MCF 10A (cell line): ENCODE measurements at regions not wholly inside any gene's neighbourhood (a gene's known extent, or its start where the extent isn't known, plus 50 kb on each side); places are given as distances from the start of the nearest gene placed in this dataset.

ENCODE experiments used
- BruUV-seq: library from RNA; stranded (reverse); fragments of 400-500 nt; replicated peaks from 2 replicates; lab custom pipeline; 2021; lab: Mats Ljungman, UMichigan
- CTCF ChIA-PET: fragments of 300-600 bp; sonication (Branson Sonifier 250); formaldehyde crosslinking; extraction: SDS; loops from one replicate; lab custom pipeline; 2021; ENCODE audit warnings: antibody characterized with exemption, inconsistent platforms; lab: Yijun Ruan, JAX
- POLR2A ChIA-PET: fragments of 300-600, 350-650 bp; sonication (Branson Sonifier 250); formaldehyde crosslinking; extraction: SDS; loops from one replicate; lab custom pipeline; 2020; ENCODE audit warnings: antibody characterized with exemption, inconsistent platforms; lab: Yijun Ruan, JAX
- DNase-seq: peaks from one replicate; pipeline ENCODE4 v3.0.0-alpha.2; 2018; ENCODE audit not compliant: unreplicated experiment
- H3K27ac Mint-ChIP-seq: one replicate; pipeline ENCODE4 v1.8.0; 2022; ENCODE audit warnings: mild to moderate bottlenecking, low read depth, mixed read lengths; ENCODE audit not compliant: unreplicated experiment
- H3K27me3 Mint-ChIP-seq: one replicate; pipeline ENCODE4 v1.8.0; 2022; ENCODE audit warnings: mixed read lengths; ENCODE audit not compliant: insufficient read depth, unreplicated experiment
- H3K36me3 Mint-ChIP-seq: one replicate; pipeline ENCODE4 v1.8.0; 2022; ENCODE audit warnings: mild to moderate bottlenecking, moderate library complexity, mixed read lengths; ENCODE audit not compliant: insufficient read depth, unreplicated experiment
- H3K4me1 Mint-ChIP-seq: one replicate; pipeline ENCODE4 v1.8.0; 2022; ENCODE audit warnings: mixed read lengths; ENCODE audit not compliant: insufficient read depth, unreplicated experiment
- H3K4me3 Mint-ChIP-seq: one replicate; pipeline ENCODE4 v1.8.0; 2022; ENCODE audit warnings: mild to moderate bottlenecking, moderate library complexity, mixed read lengths; ENCODE audit not compliant: unreplicated experiment
- H3K9me3 Mint-ChIP-seq: one replicate; pipeline ENCODE4 v1.8.0; 2022; ENCODE audit warnings: mixed read lengths; ENCODE audit not compliant: unreplicated experiment
- intact Hi-C: fragments of 100-400 bp; cut with micrococcal nuclease; formaldehyde crosslinking; loops from 2 replicates; pipeline ENCODE4 v1.14.1; 2022
- TF ChIP-seq, protein P1 (sequence below): fragments of 200-600 bp; IDR thresholded peaks from one replicate; pipeline ENCODE4 v1.8.0; 2022; ENCODE audit warnings: antibody characterized with exemption, mild to moderate bottlenecking; ENCODE audit not compliant: unreplicated experiment

DNA sequence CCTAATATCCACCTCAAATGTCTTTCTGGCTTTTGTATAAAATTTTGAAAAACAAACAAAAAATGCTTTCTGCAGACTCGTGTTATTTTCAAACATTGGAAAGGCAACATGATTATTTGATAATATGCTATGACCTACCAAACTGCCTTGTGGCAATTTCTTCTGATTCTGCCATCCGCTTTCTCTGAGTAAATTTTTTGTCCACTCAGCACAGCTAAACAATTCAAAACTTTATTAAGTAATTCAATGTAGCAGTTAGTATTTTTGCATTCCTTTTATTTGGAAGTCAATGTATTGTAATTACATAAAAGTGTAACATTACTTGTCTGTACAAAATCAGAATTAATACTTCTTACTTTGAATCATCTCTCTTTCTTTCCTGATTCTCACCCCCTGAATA, 1206.6 kb upstream of the EYS start:
- intact Hi-C loops, result no loop called here
- Mint-ChIP-seq H3K9me3 (no peaks in the 10 kb centered on the region), H3K27ac (no peak overlapping the region), H3K4me1 (no peaks in the 10 kb centered on the region), H3K36me3 (no peaks in the 10 kb centered on the region), H3K27me3 (no peaks in the 10 kb centered on the region), H3K4me3 (no peak overlapping the region)
- no peak for DNase-seq
- TF ChIP-seq, protein P1, sequence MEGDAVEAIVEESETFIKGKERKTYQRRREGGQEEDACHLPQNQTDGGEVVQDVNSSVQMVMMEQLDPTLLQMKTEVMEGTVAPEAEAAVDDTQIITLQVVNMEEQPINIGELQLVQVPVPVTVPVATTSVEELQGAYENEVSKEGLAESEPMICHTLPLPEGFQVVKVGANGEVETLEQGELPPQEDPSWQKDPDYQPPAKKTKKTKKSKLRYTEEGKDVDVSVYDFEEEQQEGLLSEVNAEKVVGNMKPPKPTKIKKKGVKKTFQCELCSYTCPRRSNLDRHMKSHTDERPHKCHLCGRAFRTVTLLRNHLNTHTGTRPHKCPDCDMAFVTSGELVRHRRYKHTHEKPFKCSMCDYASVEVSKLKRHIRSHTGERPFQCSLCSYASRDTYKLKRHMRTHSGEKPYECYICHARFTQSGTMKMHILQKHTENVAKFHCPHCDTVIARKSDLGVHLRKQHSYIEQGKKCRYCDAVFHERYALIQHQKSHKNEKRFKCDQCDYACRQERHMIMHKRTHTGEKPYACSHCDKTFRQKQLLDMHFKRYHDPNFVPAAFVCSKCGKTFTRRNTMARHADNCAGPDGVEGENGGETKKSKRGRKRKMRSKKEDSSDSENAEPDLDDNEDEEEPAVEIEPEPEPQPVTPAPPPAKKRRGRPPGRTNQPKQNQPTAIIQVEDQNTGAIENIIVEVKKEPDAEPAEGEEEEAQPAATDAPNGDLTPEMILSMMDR, result no peak
- ChIA-PET CTCF (no interaction called here), POLR2A (no interaction called here)
- BruUV-seq, result no TSS peak

DNA sequence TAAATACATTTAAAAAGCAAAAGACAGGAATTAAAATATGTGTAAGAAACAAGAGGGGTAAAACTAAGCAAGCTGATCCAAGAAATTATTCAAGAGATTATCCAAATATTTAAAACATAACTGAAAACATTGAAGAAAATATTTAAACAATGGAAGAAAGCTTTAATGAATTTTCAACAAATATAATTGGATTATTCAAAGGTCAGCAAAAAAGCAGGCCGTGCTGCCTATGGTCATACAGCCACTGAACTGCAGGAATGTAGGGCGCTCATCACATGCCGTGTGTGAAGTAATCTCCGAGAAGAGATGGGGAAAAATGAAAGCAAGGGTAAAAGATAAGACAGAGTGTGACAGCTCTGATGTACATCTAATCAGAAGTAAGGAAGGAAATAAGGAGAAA, 1195.4 kb upstream of the EYS start:
- BruUV-seq, result no TSS peak
- POLR2A ChIA-PET, result no interaction called here
- H3K27ac Mint-ChIP-seq, result no peak overlapping the region

GRCh38 chr6:66900133-66901083, 1193.4 kb upstream of the EYS start:
- H3K27ac Mint-ChIP-seq, result no peak overlapping the region
- no peaks in the 10 kb centered on the region for H3K27me3 Mint-ChIP-seq
- BruUV-seq, result no TSS peak
- no peaks in the 10 kb centered on the region for H3K36me3 Mint-ChIP-seq
- H3K4me1 Mint-ChIP-seq, result peaks cover 10% of the 10 kb centered on the region
- intact Hi-C loops, result no loop called here
- ChIA-PET POLR2A (no interaction called here), CTCF (interaction anchor here (0.5 to 1.2 kb wide), 3 partner anchors 25 to 39 kb away, joined by 3 read pairs; no protein-coding TSS in a partner anchor)
- TF ChIP-seq, protein P1, result no peak
- no peaks in the 10 kb centered on the region for H3K9me3 Mint-ChIP-seq
- H3K4me3 Mint-ChIP-seq, result no peak overlapping the region
- no peak for DNase-seq

More for the DNA sequence above, 1195.4 kb upstream of the EYS start:
- no peaks in the 10 kb centered on the region for H3K27me3 Mint-ChIP-seq
- no peaks in the 10 kb centered on the region for H3K9me3 Mint-ChIP-seq
- H3K4me1 Mint-ChIP-seq, result peaks cover 12% of the 10 kb centered on the region
- H3K36me3 Mint-ChIP-seq, result no peaks in the 10 kb centered on the region
- H3K4me3 Mint-ChIP-seq, result no peak overlapping the region
- TF ChIP-seq, protein P1, result no peak
- no peak for DNase-seq
- intact Hi-C loops, result no loop called here
- CTCF ChIA-PET, result interaction anchor here (0.7 kb wide), 1 partner anchor 54 kb away, joined by 3 read pairs; no protein-coding TSS in a partner anchor

- Mint-ChIP-seq H3K9me3 (peaks cover 7% of the 10 kb centered on the region), H3K4me1 (peaks cover 10% of the 10 kb centered on the region), H3K27ac (no peak overlapping the region), H3K36me3 (no peaks in the 10 kb centered on the region), H3K4me3 (no peak overlapping the region), H3K27me3 (no peaks in the 10 kb centered on the region)
- BruUV-seq, result no TSS peak
- ChIA-PET CTCF (interaction anchor here (1.3 kb wide), 1 partner anchor 475 kb away, joined by 3 read pairs; no protein-coding TSS in a partner anchor), POLR2A (no interaction called here)
- intact Hi-C loops, result no loop called here
- TF ChIP-seq, protein P1, result no peak
- DNase-seq, result peak; percentile 93
Observed at GRCh38 chr6:66897576-66897975, 1190.5 kb upstream of the EYS start.
